ENCODE measurements at regions not wholly inside any gene's neighbourhood (a gene's known extent, or its start where the extent isn't known, plus 50 kb on each side); places are given as distances from the start of the nearest gene placed in this dataset.

DNA sequence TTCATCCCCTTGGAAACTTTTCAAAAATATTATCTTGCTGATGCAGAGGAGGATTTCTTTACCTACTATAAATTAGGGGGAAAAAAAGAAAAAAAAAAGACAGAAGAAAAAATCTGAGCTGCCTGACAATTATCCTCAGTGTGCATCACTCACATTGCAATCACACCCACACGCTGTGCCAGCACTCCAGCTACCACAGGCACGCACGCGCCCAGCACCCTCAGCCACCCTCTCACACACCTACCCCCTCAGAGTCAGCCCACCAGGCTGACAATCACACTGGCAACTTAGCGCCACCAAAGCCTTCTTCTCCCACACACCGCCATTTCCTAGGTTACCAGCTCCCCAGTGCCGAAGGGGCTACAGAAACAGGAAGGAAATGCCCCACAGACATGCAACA is 236.1 kb downstream of the KCNA4 start:
- no peak for DNase-seq

GRCh38 chr11:29773656-29774264 is 243.1 kb downstream of the KCNA4 start:
- DNase-seq, result no peak

- no peak for DNase-seq
Observed at GRCh38 chr11:29756871-29757270, 260.0 kb downstream of the KCNA4 start.

GRCh38 chr11:29755474-29755873 is 261.4 kb downstream of the KCNA4 start:
- no peak for DNase-seq

DNA sequence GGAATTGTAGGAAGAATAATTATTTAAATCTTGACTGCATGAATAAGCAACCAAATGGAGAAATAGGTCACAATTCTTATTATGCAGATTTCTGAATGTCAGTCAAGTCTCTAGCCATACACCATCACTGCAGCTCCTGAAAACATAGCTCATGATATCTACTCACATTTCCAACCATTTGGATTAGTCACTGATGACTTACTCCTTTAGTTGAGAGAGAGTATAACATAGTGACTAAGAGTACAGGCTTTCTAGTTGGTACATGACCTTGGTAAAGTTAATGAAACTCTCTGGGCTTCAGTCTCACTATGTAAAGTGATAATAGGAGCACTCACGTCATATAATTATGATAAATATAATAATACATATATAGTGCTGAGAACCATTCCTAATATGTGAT is 265.2 kb downstream of the KCNA4 start:
- no peak for DNase-seq

- no peak for DNase-seq
Observed at GRCh38 chr11:29750392-29750791, 266.4 kb downstream of the KCNA4 start.

- no peak for DNase-seq
Observed at GRCh38 chr11:29734287-29734686, 282.5 kb downstream of the KCNA4 start.

GRCh38 chr11:29713831-29714320 is 303.0 kb downstream of the KCNA4 start:
- no peak for DNase-seq

DNA sequence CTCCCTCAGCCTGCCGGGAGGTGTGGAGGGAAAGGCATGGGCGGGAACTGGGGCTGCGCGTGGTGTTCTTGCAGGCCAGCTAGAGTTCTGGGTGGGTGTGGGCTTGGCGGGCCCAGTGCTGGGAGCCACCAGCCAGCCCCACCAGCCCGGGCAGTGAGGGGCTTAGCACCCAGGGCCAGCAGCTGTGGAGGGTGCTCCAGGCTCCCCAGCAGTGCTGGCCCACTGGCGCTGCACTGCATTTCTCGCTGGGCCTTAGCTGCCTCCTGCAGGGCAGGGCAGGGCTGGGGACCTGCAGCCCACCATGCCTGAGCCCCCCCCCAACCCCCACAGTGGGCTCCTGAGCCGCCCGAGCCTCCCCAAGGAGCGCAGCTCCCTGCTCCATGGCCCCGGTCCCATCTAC is 304.2 kb downstream of the KCNA4 start:
- no peak for DNase-seq

DNA sequence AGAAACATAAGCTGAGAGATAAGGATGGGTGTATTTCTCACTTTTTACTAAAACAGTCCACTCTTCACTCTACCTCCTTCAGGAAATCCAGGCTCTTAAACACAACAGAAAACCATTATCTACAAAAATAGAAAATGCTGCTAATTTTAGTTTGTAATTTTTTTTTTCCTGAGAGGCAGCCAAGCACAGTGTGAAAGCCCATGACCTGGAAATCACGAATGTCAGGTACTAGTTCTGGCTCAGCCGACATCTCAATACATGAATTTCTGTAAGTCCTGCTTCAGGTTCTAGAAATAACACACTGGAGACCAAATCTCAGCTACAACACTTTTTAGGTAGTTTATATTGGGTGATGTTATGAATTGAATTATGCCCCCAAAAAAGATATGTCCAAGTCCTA is 308.9 kb downstream of the KCNA4 start:
- no peak for DNase-seq

- DNase-seq, result no peak
Observed at GRCh38 chr11:29685361-29685760, 331.5 kb downstream of the KCNA4 start.

- no peak for DNase-seq
Observed at GRCh38 chr11:29682856-29683255, 334.0 kb downstream of the KCNA4 start.

GRCh38 chr11:29679996-29680395 is 336.8 kb downstream of the KCNA4 start:
- DNase-seq, result no peak

DNA sequence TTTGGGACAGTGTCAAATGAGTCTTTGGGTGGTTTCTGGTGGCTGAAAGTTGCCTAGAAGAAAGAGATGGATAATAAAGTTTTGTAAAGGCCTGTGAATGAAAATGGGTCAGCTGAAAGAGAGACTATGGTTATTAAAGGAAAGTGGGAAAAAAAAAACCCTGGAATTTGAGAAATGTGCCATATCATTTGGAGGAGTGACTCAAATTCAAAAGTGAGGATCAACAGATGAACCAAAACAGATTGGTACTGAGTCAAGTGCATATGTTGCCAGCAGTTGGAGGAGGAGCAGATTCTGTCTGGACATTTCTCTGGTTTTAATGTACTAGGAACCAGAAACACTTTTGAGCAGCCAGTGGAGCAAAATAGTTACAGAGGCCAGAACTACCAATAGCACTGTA is 339.8 kb downstream of the KCNA4 start:
- no peak for DNase-seq

- DNase-seq, result no peak
Observed at GRCh38 chr11:29669310-29669709, 347.5 kb downstream of the KCNA4 start.

DNA sequence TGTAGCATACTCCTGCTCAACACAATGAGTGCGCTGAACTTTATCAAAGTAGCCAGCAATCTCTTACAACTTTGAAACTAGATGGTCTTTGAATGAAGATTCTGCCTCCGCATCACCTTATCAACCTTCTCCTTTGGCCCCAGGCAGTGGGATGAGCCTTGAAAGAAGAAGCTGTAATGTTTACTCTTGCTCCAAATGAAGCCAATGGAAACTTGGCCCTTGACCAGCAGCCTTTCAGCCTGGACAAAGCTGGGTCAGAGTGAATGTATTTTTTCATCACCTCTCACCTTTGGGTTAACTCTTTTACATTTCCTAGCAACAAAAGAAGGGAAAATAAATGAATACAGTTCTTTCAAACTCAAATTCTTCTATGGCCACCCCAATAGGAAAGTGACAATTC is 359.1 kb downstream of the KCNA4 start:
- no peak for DNase-seq

DNA sequence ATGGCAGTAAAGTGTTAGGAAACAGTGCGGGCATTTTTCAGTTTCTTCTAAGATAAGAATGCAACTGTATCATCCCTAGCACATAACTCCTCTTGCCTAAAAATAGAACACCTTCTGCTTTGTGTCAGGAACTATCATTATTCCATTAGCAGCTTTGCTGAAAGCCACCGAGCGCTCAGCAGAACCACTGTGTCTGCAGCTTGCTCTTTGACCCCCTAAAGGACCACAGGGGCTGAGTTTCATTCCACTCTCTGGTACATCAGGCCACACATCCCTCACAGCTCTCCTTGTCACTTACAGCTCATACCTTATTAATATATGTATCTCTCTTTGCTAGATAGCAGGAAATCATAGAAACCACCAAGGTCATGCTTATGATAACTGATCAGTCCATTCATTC is 360.2 kb downstream of the KCNA4 start:
- no peak for DNase-seq

DNA sequence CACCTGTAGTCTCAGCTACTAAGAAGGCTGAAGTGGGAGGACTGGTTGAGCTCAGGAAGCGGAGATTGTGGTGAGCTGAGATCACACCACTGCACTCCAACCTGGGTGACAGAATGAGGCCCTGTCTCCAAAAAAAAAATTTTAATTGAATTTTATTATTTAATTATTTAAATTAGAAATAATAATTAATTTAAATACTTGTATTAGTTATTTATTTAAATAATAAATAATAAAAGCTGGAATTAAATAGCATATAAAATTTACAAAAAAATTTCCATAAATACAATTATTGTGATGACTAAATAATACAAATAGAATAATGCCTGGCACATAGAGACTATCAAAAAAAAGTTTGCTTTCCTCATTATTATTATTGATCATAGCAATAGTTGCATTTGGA is 371.5 kb downstream of the KCNA4 start:
- DNase-seq, result no peak

GRCh38 chr11:29641201-29641600 is 375.6 kb downstream of the KCNA4 start:
- no peak for DNase-seq

- DNase-seq, result no peak
Observed at GRCh38 chr11:29634744-29635143, 382.1 kb downstream of the KCNA4 start.

DNA sequence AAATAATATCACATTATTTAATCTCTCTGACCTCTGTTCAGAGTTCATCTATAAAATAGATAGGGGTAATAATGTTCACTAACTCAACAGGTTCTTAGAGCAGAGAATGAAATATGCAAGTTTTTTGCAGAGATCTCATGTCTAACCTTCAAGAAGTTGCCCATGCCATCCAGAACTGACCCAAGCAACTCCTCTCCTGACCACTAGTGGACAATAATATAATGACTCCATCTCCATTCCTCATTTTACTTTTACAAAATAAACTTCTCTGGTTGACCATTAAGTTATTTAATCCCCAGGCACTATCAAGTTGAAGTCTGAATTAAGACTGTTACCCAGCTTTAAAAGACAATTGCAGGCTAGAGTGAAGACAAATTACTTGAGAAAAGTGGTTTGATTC is 382.6 kb downstream of the KCNA4 start:
- DNase-seq, result no peak

GRCh38 chr11:29629286-29629685 is 387.5 kb downstream of the KCNA4 start:
- DNase-seq, result no peak

GRCh38 chr11:29628609-29629008 is 388.2 kb downstream of the KCNA4 start:
- DNase-seq, result no peak

DNA sequence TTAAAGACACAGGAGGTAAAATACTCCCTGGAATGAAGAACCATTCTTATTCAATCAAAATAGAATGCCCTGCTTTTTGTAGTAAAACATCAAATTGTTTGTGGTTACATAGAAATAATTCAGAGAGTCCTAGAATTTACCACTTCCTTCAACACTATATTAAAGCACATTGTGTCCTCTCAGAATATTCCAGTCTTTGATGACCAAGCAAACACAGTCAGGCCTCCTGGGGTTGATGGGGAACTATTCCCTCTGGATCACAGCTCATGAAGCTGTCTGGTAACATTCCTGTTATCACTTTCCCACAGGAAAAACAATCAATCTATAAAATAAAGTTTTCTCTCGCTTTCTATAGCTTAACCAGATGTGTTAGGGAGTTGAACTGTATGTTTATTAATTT is 389.3 kb downstream of the KCNA4 start:
- no peak for DNase-seq

DNA sequence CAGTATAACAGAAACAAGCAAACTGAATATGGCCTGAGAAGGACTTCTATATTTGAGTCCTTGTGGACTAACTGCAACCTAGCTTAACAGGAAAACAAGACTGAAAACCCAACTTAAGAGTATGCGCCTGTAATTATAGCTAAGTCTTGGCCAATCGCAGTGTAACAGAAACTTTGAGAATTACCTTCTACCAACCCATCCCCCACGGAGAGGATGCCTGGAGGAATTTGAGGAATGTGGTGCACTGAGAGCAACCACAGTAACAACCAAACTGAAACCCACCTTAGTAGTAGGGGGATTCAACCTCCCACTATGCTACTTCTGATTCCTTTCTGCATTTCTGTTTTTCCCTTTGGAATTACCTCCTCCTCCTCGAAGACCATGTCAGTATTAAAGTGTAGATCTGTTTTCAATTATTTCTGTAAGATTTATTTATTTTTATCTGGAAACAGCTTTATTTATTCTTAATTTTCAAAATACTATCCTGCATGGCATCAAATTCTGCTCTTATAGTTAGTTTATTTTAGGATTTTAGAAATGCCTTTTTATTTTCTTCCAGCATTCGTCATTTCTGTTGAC is 393.6 kb downstream of the KCNA4 start:
- no peak for DNase-seq

Data from NCI-H1436 treated with DMSO at 0.1 percent for 48 hours (cell line).